GM23338 (cell line): ENCODE measurements at regions not wholly inside any gene's neighbourhood (a gene's known extent, or its start where the extent isn't known, plus 50 kb on each side); places are given as distances from the start of the nearest gene placed in this dataset.

Source experiments
- ATAC-seq: fragments of 200-7000 bp; cut with Tn5 transposase; 3 replicates; pipeline ENCODE4 v1.9.1; 2020
- DNase-seq: peaks from one replicate; pipeline ENCODE4 v3.0.0-alpha.2; 2015; ENCODE audit warnings: low spot score
- H2AFZ ChIP-seq: fragments of 200-600 bp; sonication (generic); 2 replicates; pipeline ENCODE4 v1.8.0; 2016; ENCODE audit warnings: antibody characterized with exemption, mild to moderate bottlenecking, moderate library complexity
- H3F3A ChIP-seq: fragments of 200-600 bp; sonication (generic); replicated peaks from 2 replicates; pipeline ENCODE4 v1.8.0; 2017; ENCODE audit warnings: antibody characterized with exemption, mixed run types, low read depth
- H3K27ac ChIP-seq: fragments of 200-600 bp; sonication (generic); 2 replicates; pipeline ENCODE4 v1.6.1; 2016; ENCODE audit warnings: low read depth
- H3K27me3 ChIP-seq: fragments of 200-600 bp; sonication (generic); 2 replicates; pipeline ENCODE4 v1.8.0; 2016; ENCODE audit warnings: mild to moderate bottlenecking, mixed run types, moderate library complexity; ENCODE audit not compliant: insufficient read depth
- H3K36me3 ChIP-seq: fragments of 200-600 bp; sonication (generic); 2 replicates; pipeline ENCODE4 v1.8.0; 2016; ENCODE audit warnings: mild to moderate bottlenecking; ENCODE audit not compliant: insufficient read depth
- H3K4me1 ChIP-seq: fragments of 200-600 bp; sonication (generic); 2 replicates; pipeline ENCODE4 v1.8.0; 2016; ENCODE audit warnings: mild to moderate bottlenecking, moderate library complexity; ENCODE audit not compliant: insufficient read depth
- H3K4me2 ChIP-seq: fragments of 200-600 bp; sonication (generic); 2 replicates; pipeline ENCODE4 v1.7.1; 2017; ENCODE audit warnings: mixed run types
- H3K4me3 ChIP-seq: fragments of 200-600 bp; sonication (generic); 2 replicates; pipeline ENCODE4 v1.6.1; 2016; ENCODE audit warnings: mixed run types
- H3K79me2 ChIP-seq: fragments of 200-600 bp; sonication (generic); replicated peaks from 2 replicates; pipeline ENCODE4 v1.8.0; 2017; ENCODE audit warnings: mild to moderate bottlenecking; ENCODE audit not compliant: insufficient read depth
- H3K9me2 ChIP-seq: fragments of 200-600 bp; sonication (generic); 2 replicates; pipeline ENCODE4 v1.8.0; 2017; ENCODE audit not compliant: insufficient read depth
- H4K20me1 ChIP-seq: fragments of 200-600 bp; sonication (generic); replicated peaks from 2 replicates; pipeline ENCODE4 v1.8.0; 2017; ENCODE audit warnings: mild to moderate bottlenecking; ENCODE audit not compliant: insufficient read depth
- H3K27ac Mint-ChIP-seq: 2 replicates; pipeline ENCODE4 v1.8.0; 2020; ENCODE audit warnings: inconsistent platforms, mild to moderate bottlenecking, moderate library complexity, mixed read lengths
- H3K27me3 Mint-ChIP-seq: 3 replicates; pipeline ENCODE4 v1.8.0; 2022; ENCODE audit warnings: low read depth, mild to moderate bottlenecking, moderate library complexity, mixed read lengths, inconsistent platforms; ENCODE audit not compliant: insufficient read depth, poor library complexity
- H3K36me3 Mint-ChIP-seq: 3 replicates; pipeline ENCODE4 v1.8.0; 2021; ENCODE audit warnings: low read depth, mild to moderate bottlenecking, inconsistent platforms, moderate library complexity, mixed read lengths
- H3K4me1 Mint-ChIP-seq: 3 replicates; pipeline ENCODE4 v1.8.0; 2020; ENCODE audit warnings: mild to moderate bottlenecking, inconsistent platforms, mixed read lengths
- H3K4me3 Mint-ChIP-seq: 3 replicates; pipeline ENCODE4 v1.8.0; 2021; ENCODE audit warnings: moderate library complexity, mild to moderate bottlenecking, inconsistent platforms, mixed read lengths
- H3K9me3 Mint-ChIP-seq: 3 replicates; pipeline ENCODE4 v1.8.0; 2020; ENCODE audit warnings: moderate library complexity, mild to moderate bottlenecking, inconsistent platforms, mixed read lengths
- CREB1 ChIP-seq: fragments of 250-450 bp; sonication (Bioruptor Pico); IDR thresholded peaks from 2 replicates; pipeline ENCODE4 v1.5.0; 2020; ENCODE audit warnings: low read depth, mild to moderate bottlenecking, moderate library complexity
- EZH2 ChIP-seq: fragments of 200-600 bp; sonication (generic); IDR thresholded peaks from one replicate; pipeline ENCODE4 v1.8.0; 2017; ENCODE audit warnings: antibody characterized with exemption, mild to moderate bottlenecking, low read depth; ENCODE audit not compliant: unreplicated experiment
- EZH2phosphoT487 ChIP-seq: fragments of 200-600 bp; sonication (generic); IDR thresholded peaks from one replicate; pipeline ENCODE4 v1.8.1; 2018; ENCODE audit warnings: antibody characterized with exemption; ENCODE audit not compliant: unreplicated experiment
- JUNB ChIP-seq: IDR thresholded peaks from one replicate; pipeline ENCODE4 v1.6.1; 2016; ENCODE audit warnings: antibody characterized with exemption; ENCODE audit not compliant: unreplicated experiment
- NANOG ChIP-seq: IDR thresholded peaks from 2 replicates; pipeline ENCODE4 v1.6.1; 2016; ENCODE audit warnings: antibody characterized with exemption, borderline replicate concordance
- POLR2AphosphoS5 ChIP-seq: IDR thresholded peaks from 2 replicates; pipeline ENCODE4 v1.6.1; 2016; ENCODE audit warnings: antibody characterized with exemption, low read depth
- STAT1 ChIP-seq: IDR thresholded peaks from one replicate; pipeline ENCODE4 v1.6.1; 2016; ENCODE audit warnings: antibody characterized with exemption; ENCODE audit not compliant: unreplicated experiment
- ZNF114 ChIP-seq: fragments of 250-450 bp; sonication (Bioruptor Pico); IDR thresholded peaks from 2 replicates; pipeline ENCODE4 v1.5.0; 2020; ENCODE audit warnings: mild to moderate bottlenecking, moderate library complexity
- ZNF331 ChIP-seq: fragments of 250-450 bp; sonication (Bioruptor Pico); IDR thresholded peaks from 2 replicates; pipeline ENCODE4 v1.5.0; 2020; ENCODE audit warnings: low read depth, mild to moderate bottlenecking, moderate library complexity
- TF ChIP-seq, protein P1 (sequence below): IDR thresholded peaks from one replicate; pipeline ENCODE4 v1.6.1; 2018; ENCODE audit warnings: antibody characterized with exemption; ENCODE audit not compliant: unreplicated experiment
- TF ChIP-seq, protein P2 (sequence below), 2 experiments: fragments of 200-600 bp in 1 of 2; sonication (generic) in 1 of 2; conservative IDR thresholded peaks; 2 replicates each; pipeline versions ENCODE4 v1.5.1 to v1.6.1; 2016 to 2017; ENCODE audit warnings: antibody characterized with exemption in 2 of 2, low read depth in 2 of 2, mild to moderate bottlenecking in 2 of 2, moderate library complexity in 1 of 2
- TF ChIP-seq, protein P3 (sequence below): fragments of 250-450 bp; sonication (Bioruptor Pico); IDR thresholded peaks from 2 replicates; pipeline ENCODE4 v1.5.0; 2020; ENCODE audit warnings: mild to moderate bottlenecking, moderate library complexity
- TF ChIP-seq, protein P4 (sequence below): IDR thresholded peaks from 2 replicates; pipeline ENCODE4 v1.6.1; 2016; ENCODE audit warnings: antibody characterized with exemption

DNA sequence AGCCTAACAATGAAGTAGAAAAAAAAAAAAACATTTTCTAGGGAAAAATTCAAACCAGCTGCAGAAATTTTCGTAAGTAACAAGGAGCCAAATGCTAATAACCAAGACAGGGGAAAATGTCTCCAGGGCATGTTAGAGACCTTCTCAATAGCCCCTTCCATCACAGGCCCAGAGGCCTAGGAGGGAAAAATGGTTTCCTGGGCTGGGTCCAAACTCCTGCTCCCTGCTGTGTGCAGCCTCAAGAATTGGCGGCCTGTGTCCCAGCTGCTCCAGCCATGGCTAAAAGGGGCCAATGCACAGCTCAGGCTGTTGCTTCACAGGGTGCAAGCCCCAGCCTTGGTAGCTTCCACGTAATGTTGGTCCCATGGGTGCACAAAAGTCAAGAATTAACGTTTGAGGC is 266.2 kb downstream of the ZEB2 start:
- Histone ChIP-seq H2AFZ (no peak overlapping the region), H3K36me3 (peaks cover 23% of the 10 kb centered on the region), H3K4me3 (no peak overlapping the region), H3K4me1 (no peaks in the 10 kb centered on the region), H3K27ac (no peak overlapping the region), H3K4me2 (no peak overlapping the region), H3K79me2 (peaks cover 10% of the 10 kb centered on the region), H3K27me3 (no peaks in the 10 kb centered on the region), H3K9me2 (no peaks in the 10 kb centered on the region), H3F3A (no peaks in the 10 kb centered on the region), H4K20me1 (no peaks in the 10 kb centered on the region)
- DNase-seq: no peak
- Mint-ChIP-seq H3K4me3 (no peak overlapping the region), H3K27ac (no peak overlapping the region), H3K27me3 (no peaks in the 10 kb centered on the region), H3K36me3 (peaks cover 68% of the 10 kb centered on the region), H3K4me1 (no peaks in the 10 kb centered on the region), H3K9me3 (peaks cover 70% of the 10 kb centered on the region)
- ATAC-seq: no peak
- TF ChIP-seq, protein P1, sequence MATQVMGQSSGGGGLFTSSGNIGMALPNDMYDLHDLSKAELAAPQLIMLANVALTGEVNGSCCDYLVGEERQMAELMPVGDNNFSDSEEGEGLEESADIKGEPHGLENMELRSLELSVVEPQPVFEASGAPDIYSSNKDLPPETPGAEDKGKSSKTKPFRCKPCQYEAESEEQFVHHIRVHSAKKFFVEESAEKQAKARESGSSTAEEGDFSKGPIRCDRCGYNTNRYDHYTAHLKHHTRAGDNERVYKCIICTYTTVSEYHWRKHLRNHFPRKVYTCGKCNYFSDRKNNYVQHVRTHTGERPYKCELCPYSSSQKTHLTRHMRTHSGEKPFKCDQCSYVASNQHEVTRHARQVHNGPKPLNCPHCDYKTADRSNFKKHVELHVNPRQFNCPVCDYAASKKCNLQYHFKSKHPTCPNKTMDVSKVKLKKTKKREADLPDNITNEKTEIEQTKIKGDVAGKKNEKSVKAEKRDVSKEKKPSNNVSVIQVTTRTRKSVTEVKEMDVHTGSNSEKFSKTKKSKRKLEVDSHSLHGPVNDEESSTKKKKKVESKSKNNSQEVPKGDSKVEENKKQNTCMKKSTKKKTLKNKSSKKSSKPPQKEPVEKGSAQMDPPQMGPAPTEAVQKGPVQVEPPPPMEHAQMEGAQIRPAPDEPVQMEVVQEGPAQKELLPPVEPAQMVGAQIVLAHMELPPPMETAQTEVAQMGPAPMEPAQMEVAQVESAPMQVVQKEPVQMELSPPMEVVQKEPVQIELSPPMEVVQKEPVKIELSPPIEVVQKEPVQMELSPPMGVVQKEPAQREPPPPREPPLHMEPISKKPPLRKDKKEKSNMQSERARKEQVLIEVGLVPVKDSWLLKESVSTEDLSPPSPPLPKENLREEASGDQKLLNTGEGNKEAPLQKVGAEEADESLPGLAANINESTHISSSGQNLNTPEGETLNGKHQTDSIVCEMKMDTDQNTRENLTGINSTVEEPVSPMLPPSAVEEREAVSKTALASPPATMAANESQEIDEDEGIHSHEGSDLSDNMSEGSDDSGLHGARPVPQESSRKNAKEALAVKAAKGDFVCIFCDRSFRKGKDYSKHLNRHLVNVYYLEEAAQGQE: no peak
- TF ChIP-seq NANOG: no peak
- TF ChIP-seq STAT1: no peak
- no peak for TF ChIP-seq POLR2AphosphoS5
- no peak for TF ChIP-seq ZNF331 (CRISPR knock-in tag)
- TF ChIP-seq, protein P2, sequence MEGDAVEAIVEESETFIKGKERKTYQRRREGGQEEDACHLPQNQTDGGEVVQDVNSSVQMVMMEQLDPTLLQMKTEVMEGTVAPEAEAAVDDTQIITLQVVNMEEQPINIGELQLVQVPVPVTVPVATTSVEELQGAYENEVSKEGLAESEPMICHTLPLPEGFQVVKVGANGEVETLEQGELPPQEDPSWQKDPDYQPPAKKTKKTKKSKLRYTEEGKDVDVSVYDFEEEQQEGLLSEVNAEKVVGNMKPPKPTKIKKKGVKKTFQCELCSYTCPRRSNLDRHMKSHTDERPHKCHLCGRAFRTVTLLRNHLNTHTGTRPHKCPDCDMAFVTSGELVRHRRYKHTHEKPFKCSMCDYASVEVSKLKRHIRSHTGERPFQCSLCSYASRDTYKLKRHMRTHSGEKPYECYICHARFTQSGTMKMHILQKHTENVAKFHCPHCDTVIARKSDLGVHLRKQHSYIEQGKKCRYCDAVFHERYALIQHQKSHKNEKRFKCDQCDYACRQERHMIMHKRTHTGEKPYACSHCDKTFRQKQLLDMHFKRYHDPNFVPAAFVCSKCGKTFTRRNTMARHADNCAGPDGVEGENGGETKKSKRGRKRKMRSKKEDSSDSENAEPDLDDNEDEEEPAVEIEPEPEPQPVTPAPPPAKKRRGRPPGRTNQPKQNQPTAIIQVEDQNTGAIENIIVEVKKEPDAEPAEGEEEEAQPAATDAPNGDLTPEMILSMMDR (conservative IDR thresholded peaks at IDR 0.05; ENCODE audit: low read depth in 2 of 2): no peak
- TF ChIP-seq CREB1 (CRISPR knock-in tag): no peak
- TF ChIP-seq EZH2: no peak
- TF ChIP-seq, protein P3, sequence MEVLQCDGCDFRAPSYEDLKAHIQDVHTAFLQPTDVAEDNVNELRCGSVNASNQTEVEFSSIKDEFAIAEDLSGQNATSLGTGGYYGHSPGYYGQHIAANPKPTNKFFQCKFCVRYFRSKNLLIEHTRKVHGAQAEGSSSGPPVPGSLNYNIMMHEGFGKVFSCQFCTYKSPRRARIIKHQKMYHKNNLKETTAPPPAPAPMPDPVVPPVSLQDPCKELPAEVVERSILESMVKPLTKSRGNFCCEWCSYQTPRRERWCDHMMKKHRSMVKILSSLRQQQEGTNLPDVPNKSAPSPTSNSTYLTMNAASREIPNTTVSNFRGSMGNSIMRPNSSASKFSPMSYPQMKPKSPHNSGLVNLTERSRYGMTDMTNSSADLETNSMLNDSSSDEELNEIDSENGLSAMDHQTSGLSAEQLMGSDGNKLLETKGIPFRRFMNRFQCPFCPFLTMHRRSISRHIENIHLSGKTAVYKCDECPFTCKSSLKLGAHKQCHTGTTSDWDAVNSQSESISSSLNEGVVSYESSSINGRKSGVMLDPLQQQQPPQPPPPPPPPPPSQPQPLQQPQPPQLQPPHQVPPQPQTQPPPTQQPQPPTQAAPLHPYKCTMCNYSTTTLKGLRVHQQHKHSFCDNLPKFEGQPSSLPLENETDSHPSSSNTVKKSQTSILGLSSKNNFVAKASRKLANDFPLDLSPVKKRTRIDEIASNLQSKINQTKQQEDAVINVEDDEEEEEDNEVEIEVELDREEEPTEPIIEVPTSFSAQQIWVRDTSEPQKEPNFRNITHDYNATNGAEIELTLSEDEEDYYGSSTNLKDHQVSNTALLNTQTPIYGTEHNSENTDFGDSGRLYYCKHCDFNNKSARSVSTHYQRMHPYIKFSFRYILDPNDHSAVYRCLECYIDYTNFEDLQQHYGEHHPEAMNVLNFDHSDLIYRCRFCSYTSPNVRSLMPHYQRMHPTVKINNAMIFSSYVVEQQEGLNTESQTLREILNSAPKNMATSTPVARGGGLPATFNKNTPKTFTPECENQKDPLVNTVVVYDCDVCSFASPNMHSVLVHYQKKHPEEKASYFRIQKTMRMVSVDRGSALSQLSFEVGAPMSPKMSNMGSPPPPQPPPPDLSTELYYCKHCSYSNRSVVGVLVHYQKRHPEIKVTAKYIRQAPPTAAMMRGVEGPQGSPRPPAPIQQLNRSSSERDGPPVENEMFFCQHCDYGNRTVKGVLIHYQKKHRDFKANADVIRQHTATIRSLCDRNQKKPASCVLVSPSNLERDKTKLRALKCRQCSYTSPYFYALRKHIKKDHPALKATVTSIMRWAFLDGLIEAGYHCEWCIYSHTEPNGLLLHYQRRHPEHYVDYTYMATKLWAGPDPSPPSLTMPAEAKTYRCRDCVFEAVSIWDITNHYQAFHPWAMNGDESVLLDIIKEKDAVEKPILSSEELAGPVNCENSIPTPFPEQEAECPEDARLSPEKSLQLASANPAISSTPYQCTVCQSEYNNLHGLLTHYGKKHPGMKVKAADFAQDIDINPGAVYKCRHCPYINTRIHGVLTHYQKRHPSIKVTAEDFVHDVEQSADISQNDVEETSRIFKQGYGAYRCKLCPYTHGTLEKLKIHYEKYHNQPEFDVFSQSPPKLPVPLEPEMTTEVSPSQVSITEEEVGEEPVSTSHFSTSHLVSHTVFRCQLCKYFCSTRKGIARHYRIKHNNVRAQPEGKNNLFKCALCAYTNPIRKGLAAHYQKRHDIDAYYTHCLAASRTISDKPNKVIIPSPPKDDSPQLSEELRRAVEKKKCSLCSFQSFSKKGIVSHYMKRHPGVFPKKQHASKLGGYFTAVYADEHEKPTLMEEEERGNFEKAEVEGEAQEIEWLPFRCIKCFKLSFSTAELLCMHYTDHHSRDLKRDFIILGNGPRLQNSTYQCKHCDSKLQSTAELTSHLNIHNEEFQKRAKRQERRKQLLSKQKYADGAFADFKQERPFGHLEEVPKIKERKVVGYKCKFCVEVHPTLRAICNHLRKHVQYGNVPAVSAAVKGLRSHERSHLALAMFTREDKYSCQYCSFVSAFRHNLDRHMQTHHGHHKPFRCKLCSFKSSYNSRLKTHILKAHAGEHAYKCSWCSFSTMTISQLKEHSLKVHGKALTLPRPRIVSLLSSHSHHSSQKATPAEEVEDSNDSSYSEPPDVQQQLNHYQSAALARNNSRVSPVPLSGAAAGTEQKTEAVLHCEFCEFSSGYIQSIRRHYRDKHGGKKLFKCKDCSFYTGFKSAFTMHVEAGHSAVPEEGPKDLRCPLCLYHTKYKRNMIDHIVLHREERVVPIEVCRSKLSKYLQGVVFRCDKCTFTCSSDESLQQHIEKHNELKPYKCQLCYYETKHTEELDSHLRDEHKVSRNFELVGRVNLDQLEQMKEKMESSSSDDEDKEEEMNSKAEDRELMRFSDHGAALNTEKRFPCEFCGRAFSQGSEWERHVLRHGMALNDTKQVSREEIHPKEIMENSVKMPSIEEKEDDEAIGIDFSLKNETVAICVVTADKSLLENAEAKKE (CRISPR knock-in tag): no peak
- no peak for TF ChIP-seq ZNF114 (CRISPR knock-in tag)
- TF ChIP-seq EZH2phosphoT487: no peak
- TF ChIP-seq, protein P4, sequence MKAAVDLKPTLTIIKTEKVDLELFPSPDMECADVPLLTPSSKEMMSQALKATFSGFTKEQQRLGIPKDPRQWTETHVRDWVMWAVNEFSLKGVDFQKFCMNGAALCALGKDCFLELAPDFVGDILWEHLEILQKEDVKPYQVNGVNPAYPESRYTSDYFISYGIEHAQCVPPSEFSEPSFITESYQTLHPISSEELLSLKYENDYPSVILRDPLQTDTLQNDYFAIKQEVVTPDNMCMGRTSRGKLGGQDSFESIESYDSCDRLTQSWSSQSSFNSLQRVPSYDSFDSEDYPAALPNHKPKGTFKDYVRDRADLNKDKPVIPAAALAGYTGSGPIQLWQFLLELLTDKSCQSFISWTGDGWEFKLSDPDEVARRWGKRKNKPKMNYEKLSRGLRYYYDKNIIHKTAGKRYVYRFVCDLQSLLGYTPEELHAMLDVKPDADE: no peak
- no peak for TF ChIP-seq JUNB
